ENCODE measurements at regions not wholly inside any gene's neighbourhood (a gene's known extent, or its start where the extent isn't known, plus 50 kb on each side); places are given as distances from the start of the nearest gene placed in this dataset.

- H3F3A ChIP-seq (ENCODE audit: low read length, unreplicated experiment): no peaks in the 10 kb centered on the region
- CTCF ChIA-PET: no interaction called here
- H3K4me2 ChIP-seq (ENCODE audit: low read length): no peak overlapping the region
- no TSS peak for BruUV-seq (replicated peaks)
- no peaks in the 10 kb centered on the region for H3K9me3 ChIP-seq (ENCODE audit: low read length)
- H3K27ac ChIP-seq (ENCODE audit: low read length): no peak overlapping the region
- no peak for TF ChIP-seq EZH2 (IDR thresholded peaks at IDR 0.05; ENCODE audit: low read length, unreplicated experiment)
- TF ChIP-seq CTCF (conservative IDR thresholded peaks at IDR 0.05; ENCODE audit: low read depth, low read length): no peak
- TF ChIP-seq EZH2phosphoT487 (IDR thresholded peaks at IDR 0.05; ENCODE audit: borderline replicate concordance, low read length): no peak
- H4K20me1 ChIP-seq (ENCODE audit: low read length): no peaks in the 10 kb centered on the region
- H3K4me1 ChIP-seq (ENCODE audit: insufficient read depth, low read length): no peaks in the 10 kb centered on the region
- no peak for ATAC-seq
- H3K27me3 ChIP-seq (ENCODE audit: low read length): no peaks in the 10 kb centered on the region
- intact Hi-C loops (cut with micrococcal nuclease): no loop called here
- H2AFZ ChIP-seq (ENCODE audit: low read length): no peak overlapping the region
- H3K9me2 ChIP-seq (replicated peaks; ENCODE audit: low read length): no peaks in the 10 kb centered on the region
- DNase-seq: no peak
- no peak overlapping the region for H3K4me3 ChIP-seq (ENCODE audit: low read length)
- no peaks in the 10 kb centered on the region for H3K36me3 ChIP-seq (ENCODE audit: low read depth, low read length)
- no peak overlapping the region for H3K9ac ChIP-seq (ENCODE audit: low read length)
- POLR2A ChIA-PET (ENCODE audit: unreplicated experiment): no interaction called here
- no peaks in the 10 kb centered on the region for H3K79me2 ChIP-seq (ENCODE audit: low read length)
These were observed 111.5 kb upstream of the UPP2 start for GRCh38 chr2:157990173-157990572.

DNA sequence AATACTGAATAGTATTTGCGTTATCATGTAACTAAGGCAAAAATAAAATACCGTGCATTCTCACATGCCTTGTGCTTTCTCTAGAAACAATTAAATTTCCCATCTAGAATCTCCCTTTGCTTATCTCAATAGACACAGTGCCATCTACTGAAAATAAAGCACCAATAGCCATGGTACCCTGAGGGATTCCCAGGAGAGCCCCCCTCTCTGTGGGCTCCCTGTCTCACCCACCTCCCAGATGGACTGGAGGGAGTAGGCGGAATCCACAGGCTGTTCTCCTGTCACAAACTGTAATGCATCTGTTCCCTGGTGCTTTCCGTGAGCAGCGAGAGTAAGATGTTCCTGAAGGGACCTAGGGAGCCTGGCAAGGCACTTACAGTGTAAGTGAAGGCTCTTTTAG, 112.4 kb upstream of the UPP2 start:
- Histone ChIP-seq H3K4me3 (ENCODE audit: low read length) (no peak overlapping the region), H3K4me1 (ENCODE audit: insufficient read depth, low read length) (no peaks in the 10 kb centered on the region), H3K79me2 (ENCODE audit: low read length) (no peaks in the 10 kb centered on the region), H3K36me3 (ENCODE audit: low read depth, low read length) (no peaks in the 10 kb centered on the region), H3K9me2 (replicated peaks; ENCODE audit: low read length) (no peaks in the 10 kb centered on the region), H3F3A (ENCODE audit: low read length, unreplicated experiment) (no peaks in the 10 kb centered on the region), H3K9ac (ENCODE audit: low read length) (no peak overlapping the region), H3K9me3 (ENCODE audit: low read length) (no peaks in the 10 kb centered on the region), H3K27me3 (ENCODE audit: low read length) (no peaks in the 10 kb centered on the region), H4K20me1 (ENCODE audit: low read length) (no peaks in the 10 kb centered on the region), H3K27ac (ENCODE audit: low read length) (no peak overlapping the region), H3K4me2 (ENCODE audit: low read length) (no peak overlapping the region), H2AFZ (ENCODE audit: low read length) (no peak overlapping the region)
- CTCF ChIA-PET: no interaction called here
- no TSS peak for BruUV-seq (replicated peaks)
- DNase-seq: no peak
- TF ChIP-seq CTCF (conservative IDR thresholded peaks at IDR 0.05; ENCODE audit: low read depth, low read length) (peak; percentile 29; the same call in 1 of the 2 replicates), EZH2 (IDR thresholded peaks at IDR 0.05; ENCODE audit: low read length, unreplicated experiment) (no peak)
- intact Hi-C loops (cut with micrococcal nuclease): loop anchor here (1.0 kb wide), 1 partner anchor 212 kb away; no protein-coding TSS in a partner anchor
- ATAC-seq: 0 out of 2 replicates have a peak, but pooled peaks have one; percentile 31
- POLR2A ChIA-PET (ENCODE audit: unreplicated experiment): no interaction called here

DNA sequence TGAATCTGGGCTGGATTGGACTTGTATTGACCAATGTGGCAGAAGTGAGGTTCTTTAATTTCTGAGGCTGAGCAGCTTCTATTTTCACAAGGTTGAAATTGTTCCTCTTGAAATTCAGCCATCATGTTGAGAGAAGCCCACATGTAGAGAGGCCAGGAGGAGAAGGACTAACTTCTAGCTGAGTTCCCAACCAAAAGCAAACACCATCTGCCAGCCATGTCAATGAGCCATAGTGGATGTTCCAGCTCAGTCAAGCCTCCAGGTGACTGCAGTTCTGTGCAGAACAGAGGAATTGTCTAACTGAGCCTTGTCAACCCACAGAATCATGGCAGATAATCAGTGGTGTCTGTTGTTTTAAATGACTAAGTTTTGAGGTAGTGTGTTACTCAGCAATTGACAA, 110.6 kb upstream of the ACVR1 start:
- no peak for DNase-seq
- CTCF ChIA-PET: no interaction called here

More for the DNA sequence above, 110.6 kb upstream of the ACVR1 start:
- no peaks in the 10 kb centered on the region for H4K20me1 ChIP-seq (ENCODE audit: low read length)
- no peak overlapping the region for H3K9ac ChIP-seq (ENCODE audit: low read length)
- H3K9me2 ChIP-seq (replicated peaks; ENCODE audit: low read length): no peaks in the 10 kb centered on the region
- no peaks in the 10 kb centered on the region for H3K36me3 ChIP-seq (ENCODE audit: low read depth, low read length)
- no peaks in the 10 kb centered on the region for H3K9me3 ChIP-seq (ENCODE audit: low read length)
- H3K27me3 ChIP-seq (ENCODE audit: low read length): no peaks in the 10 kb centered on the region
- H3K4me3 ChIP-seq (ENCODE audit: low read length): no peak overlapping the region
- no peaks in the 10 kb centered on the region for H3F3A ChIP-seq (ENCODE audit: low read length, unreplicated experiment)
- intact Hi-C loops (cut with micrococcal nuclease): no loop called here
- H3K27ac ChIP-seq (ENCODE audit: low read length): no peak overlapping the region
- H3K4me1 ChIP-seq (ENCODE audit: insufficient read depth, low read length): no peaks in the 10 kb centered on the region
- no peak for TF ChIP-seq EZH2 (IDR thresholded peaks at IDR 0.05; ENCODE audit: low read length, unreplicated experiment)
- TF ChIP-seq CTCF (conservative IDR thresholded peaks at IDR 0.05; ENCODE audit: low read depth, low read length): no peak
- TF ChIP-seq EZH2phosphoT487 (IDR thresholded peaks at IDR 0.05; ENCODE audit: borderline replicate concordance, low read length): no peak
- no peaks in the 10 kb centered on the region for H3K79me2 ChIP-seq (ENCODE audit: low read length)
- POLR2A ChIA-PET (ENCODE audit: unreplicated experiment): no interaction called here
- ATAC-seq: no peak
- BruUV-seq (replicated peaks): no TSS peak
- no peak overlapping the region for H2AFZ ChIP-seq (ENCODE audit: low read length)
- no peak overlapping the region for H3K4me2 ChIP-seq (ENCODE audit: low read length)

Measured in PC-3 (cell line).